Muscle layer of colon (tissue), 2 donors: ENCODE measurements at regions not wholly inside any gene's neighbourhood (a gene's known extent, or its start where the extent isn't known, plus 50 kb on each side); places are given as distances from the start of the nearest gene placed in this dataset.

Experiments used
- H3K27ac ChIP-seq: one replicate; pipeline ENCODE4 v1.7.0; 2013; ENCODE audit warnings: low read depth, mild to moderate bottlenecking, low read length, moderate library complexity
- H3K27me3 ChIP-seq, 2 donors: one replicate each; pipeline ENCODE4 v1.7.0; 2013; ENCODE audit warnings: low read length in 2 of 2, mild to moderate bottlenecking in 2 of 2; ENCODE audit not compliant: insufficient read depth in 2 of 2, control insufficient read depth in 1 of 2
- H3K36me3 ChIP-seq: one replicate; pipeline ENCODE4 v1.7.0; 2013; ENCODE audit warnings: mild to moderate bottlenecking, low read length; ENCODE audit not compliant: insufficient read depth
- H3K4me1 ChIP-seq: one replicate; pipeline ENCODE4 v1.7.0; 2013; ENCODE audit warnings: mild to moderate bottlenecking, low read length; ENCODE audit not compliant: insufficient read depth
- H3K4me3 ChIP-seq, 2 donors: one replicate each; pipeline ENCODE4 v1.7.0; 2013; ENCODE audit warnings: low read length in 2 of 2, low read depth in 1 of 2, mild to moderate bottlenecking in 1 of 2, moderate library complexity in 1 of 2
- H3K9ac ChIP-seq: one replicate; pipeline ENCODE4 v1.7.0; 2013; ENCODE audit warnings: low read length
- H3K9me3 ChIP-seq: one replicate; pipeline ENCODE4 v1.7.0; 2013; ENCODE audit warnings: mild to moderate bottlenecking, low read length
- donor health status: abdominal sarcoma.
- donor health status: Adenocarcinoma of cecum.

DNA sequence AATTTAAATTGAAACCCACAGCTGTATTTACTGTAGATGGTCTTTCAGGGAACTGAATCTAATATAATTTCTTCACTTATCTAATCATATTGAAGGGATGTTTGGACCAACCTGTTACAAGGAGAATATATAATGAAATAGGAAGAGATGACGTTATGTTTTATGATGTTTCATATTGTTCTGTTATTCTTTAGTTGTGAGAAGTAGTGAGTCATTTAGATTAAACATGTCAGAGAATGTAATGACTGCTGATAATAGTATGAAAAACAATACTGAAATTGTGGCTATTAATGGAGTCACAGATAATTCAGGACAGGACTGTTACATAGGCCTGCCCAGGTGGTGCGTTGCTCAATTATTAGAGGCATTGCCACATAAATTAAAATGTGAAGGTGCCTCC, 1993.4 kb downstream of the EFNA5 start:
- Histone ChIP-seq H3K36me3 (no peaks in the 10 kb centered on the region), H3K27ac (no peak overlapping the region), H3K27me3 (no peaks in the 10 kb centered on the region), H3K4me1 (no peaks in the 10 kb centered on the region), H3K4me3 (no peak overlapping the region), H3K9ac (no peak overlapping the region), H3K9me3 (no peaks in the 10 kb centered on the region)

GRCh38 chr5:105670596-105670995, 2000.1 kb downstream of the EFNA5 start:
- H3K4me3 ChIP-seq = no peak overlapping the region
- H3K27ac ChIP-seq = no peak overlapping the region
- no peaks in the 10 kb centered on the region for H3K36me3 ChIP-seq
- H3K4me1 ChIP-seq = no peaks in the 10 kb centered on the region
- no peak overlapping the region for H3K9ac ChIP-seq
- no peaks in the 10 kb centered on the region for H3K27me3 ChIP-seq
- no peaks in the 10 kb centered on the region for H3K9me3 ChIP-seq

GRCh38 chr5:105663671-105664070, 2007.1 kb downstream of the EFNA5 start:
- Histone ChIP-seq H3K4me1 (no peaks in the 10 kb centered on the region), H3K36me3 (no peaks in the 10 kb centered on the region), H3K4me3 (no peak overlapping the region), H3K27me3 (no peaks in the 10 kb centered on the region), H3K27ac (no peak overlapping the region), H3K9ac (no peak overlapping the region), H3K9me3 (no peaks in the 10 kb centered on the region)

DNA sequence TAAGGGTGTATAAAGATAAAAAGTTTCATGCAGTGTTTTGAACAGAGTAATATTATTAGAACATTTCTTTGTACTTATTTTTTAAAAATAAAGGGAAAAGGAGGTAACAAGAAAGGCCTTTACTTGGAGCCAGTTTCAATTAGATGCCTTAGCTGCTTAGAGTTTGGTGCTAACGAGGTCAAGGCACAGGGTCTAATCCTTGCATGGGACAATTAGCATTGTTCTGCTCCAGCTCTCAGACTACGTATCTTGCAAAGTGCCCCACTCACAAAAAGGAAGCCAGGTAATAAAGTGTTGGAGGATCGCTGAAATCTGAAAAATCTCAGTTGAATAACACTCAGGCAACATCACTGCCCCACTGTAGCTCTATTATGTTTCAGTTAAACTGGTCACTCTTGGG, 2011.3 kb downstream of the EFNA5 start:
- Histone ChIP-seq H3K4me1 (no peaks in the 10 kb centered on the region), H3K9ac (no peak overlapping the region), H3K27ac (no peak overlapping the region), H3K36me3 (no peaks in the 10 kb centered on the region), H3K27me3 (no peaks in the 10 kb centered on the region), H3K4me3 (no peak overlapping the region), H3K9me3 (no peaks in the 10 kb centered on the region)

DNA sequence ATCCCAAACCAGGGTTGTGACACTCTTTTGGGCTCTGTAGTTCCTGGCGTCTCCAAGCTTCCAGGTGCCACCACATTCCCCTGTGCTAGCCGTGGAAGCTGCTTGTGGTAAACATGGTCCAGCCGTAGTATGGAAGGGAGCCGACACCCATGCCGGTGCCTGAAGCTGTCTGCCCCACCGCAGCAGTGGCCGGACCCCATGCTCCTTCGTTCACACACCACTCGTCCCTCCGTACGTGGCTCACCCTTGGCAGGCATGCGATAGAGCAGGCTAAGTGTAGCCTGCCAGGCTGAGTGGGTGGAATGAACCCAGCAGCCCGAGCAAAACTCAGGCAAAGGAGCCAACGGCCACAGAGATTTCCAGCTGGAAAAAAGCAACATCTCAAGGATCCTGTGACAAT, 2030.4 kb downstream of the EFNA5 start:
- no peaks in the 10 kb centered on the region for H3K9me3 ChIP-seq
- no peak overlapping the region for H3K27ac ChIP-seq
- no peak overlapping the region for H3K9ac ChIP-seq
- no peak overlapping the region for H3K4me3 ChIP-seq
- H3K27me3 ChIP-seq = no peaks in the 10 kb centered on the region
- H3K4me1 ChIP-seq = no peaks in the 10 kb centered on the region
- H3K36me3 ChIP-seq = no peaks in the 10 kb centered on the region

- Histone ChIP-seq H3K27ac (no peak overlapping the region), H3K27me3 (no peaks in the 10 kb centered on the region), H3K4me1 (no peaks in the 10 kb centered on the region), H3K9me3 (no peaks in the 10 kb centered on the region), H3K4me3 (no peak overlapping the region), H3K36me3 (no peaks in the 10 kb centered on the region), H3K9ac (no peak overlapping the region)
Measured at GRCh38 chr5:105639511-105639910, 2031.2 kb downstream of the EFNA5 start.

- no peaks in the 10 kb centered on the region for H3K36me3 ChIP-seq
Measured at GRCh38 chr5:105639068-105639467, 2031.7 kb downstream of the EFNA5 start.

DNA sequence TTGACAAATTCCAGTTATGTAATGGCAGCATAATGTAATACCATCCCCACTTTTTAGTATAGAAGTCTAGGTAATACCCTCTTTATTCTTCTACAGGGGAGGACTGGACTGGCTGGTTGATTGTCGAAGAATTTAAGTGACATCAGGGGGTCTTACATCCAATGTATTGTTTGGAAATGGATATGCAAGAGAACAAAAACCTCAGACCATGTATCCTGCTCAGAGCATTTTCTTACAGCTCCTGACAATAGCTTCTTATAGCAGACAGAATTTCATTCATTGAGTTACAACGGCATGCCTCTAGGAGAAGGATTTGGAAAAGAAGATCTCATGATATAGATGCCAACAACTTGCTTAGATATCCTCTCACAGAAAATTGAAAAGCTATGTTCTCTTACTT, 2032.3 kb downstream of the EFNA5 start:
- H3K27me3 ChIP-seq = no peaks in the 10 kb centered on the region
- H3K9me3 ChIP-seq = no peaks in the 10 kb centered on the region
- H3K4me1 ChIP-seq = no peaks in the 10 kb centered on the region
- H3K4me3 ChIP-seq = no peak overlapping the region
- H3K36me3 ChIP-seq = no peaks in the 10 kb centered on the region
- H3K27ac ChIP-seq = no peak overlapping the region
- H3K9ac ChIP-seq = no peak overlapping the region

More at GRCh38 chr5:105639068-105639467, 2031.7 kb downstream of the EFNA5 start:
- no peak overlapping the region for H3K9ac ChIP-seq
- H3K9me3 ChIP-seq = no peaks in the 10 kb centered on the region
- H3K27me3 ChIP-seq = no peaks in the 10 kb centered on the region
- H3K27ac ChIP-seq = no peak overlapping the region
- no peaks in the 10 kb centered on the region for H3K4me1 ChIP-seq
- H3K4me3 ChIP-seq = no peak overlapping the region

- H3K4me1 ChIP-seq = no peaks in the 10 kb centered on the region
- H3K36me3 ChIP-seq = no peaks in the 10 kb centered on the region
Measured at GRCh38 chr5:105632043-105632442, 2038.7 kb downstream of the EFNA5 start.

GRCh38 chr5:105630803-105631202, 2039.9 kb downstream of the EFNA5 start:
- no peak overlapping the region for H3K27ac ChIP-seq
- no peaks in the 10 kb centered on the region for H3K4me1 ChIP-seq
- H3K36me3 ChIP-seq = no peaks in the 10 kb centered on the region
- no peaks in the 10 kb centered on the region for H3K27me3 ChIP-seq
- no peak overlapping the region for H3K9ac ChIP-seq
- no peak overlapping the region for H3K4me3 ChIP-seq
- H3K9me3 ChIP-seq = no peaks in the 10 kb centered on the region

More at GRCh38 chr5:105632043-105632442, 2038.7 kb downstream of the EFNA5 start:
- H3K9ac ChIP-seq = no peak overlapping the region
- H3K27ac ChIP-seq = no peak overlapping the region
- no peaks in the 10 kb centered on the region for H3K9me3 ChIP-seq
- H3K27me3 ChIP-seq = no peaks in the 10 kb centered on the region
- H3K4me3 ChIP-seq = no peak overlapping the region

DNA sequence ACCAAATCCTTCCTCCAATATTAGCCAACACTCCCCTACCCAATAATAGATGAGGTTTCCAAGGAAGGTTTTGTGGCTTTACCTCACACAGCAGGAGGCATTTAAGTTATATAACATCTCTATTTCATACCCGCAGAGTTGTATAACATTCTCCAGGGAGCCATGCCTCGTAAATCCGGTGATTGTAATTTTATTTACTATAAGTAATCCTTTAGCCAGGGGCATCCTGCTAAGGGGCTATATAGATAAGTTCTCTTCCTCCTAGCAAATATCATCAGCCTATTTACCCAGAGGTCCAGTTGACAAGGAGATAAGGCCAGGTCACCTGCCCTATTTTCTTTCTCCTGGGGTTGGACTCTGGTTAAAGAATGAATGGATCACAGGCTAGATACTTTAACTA, 2051.0 kb downstream of the EFNA5 start:
- Histone ChIP-seq H3K27ac (no peak overlapping the region), H3K9ac (no peak overlapping the region), H3K4me1 (no peaks in the 10 kb centered on the region), H3K36me3 (no peaks in the 10 kb centered on the region), H3K27me3 (no peaks in the 10 kb centered on the region), H3K9me3 (no peaks in the 10 kb centered on the region), H3K4me3 (no peak overlapping the region)

GRCh38 chr5:105617436-105618215, 2053.1 kb downstream of the EFNA5 start:
- Histone ChIP-seq H3K36me3 (no peaks in the 10 kb centered on the region), H3K9me3 (no peaks in the 10 kb centered on the region), H3K9ac (no peak overlapping the region), H3K27ac (no peak overlapping the region), H3K4me1 (no peaks in the 10 kb centered on the region), H3K27me3 (no peaks in the 10 kb centered on the region), H3K4me3 (no peak overlapping the region)
